TTC549 (cell line): ENCODE measurements at regions not wholly inside any gene's neighbourhood (a gene's known extent, or its start where the extent isn't known, plus 50 kb on each side); places are given as distances from the start of the nearest gene placed in this dataset.

Source experiments
- FAIRE-seq: peaks from 2 replicates; lab custom pipeline; 2012; peaks lifted over from hg19 to GRCh38; lab: Jason Lieb, UNC

- FAIRE-seq = no peak
Measured at GRCh38 chr4:125365731-125366130, 51.0 kb downstream of the FAT4 start.

- FAIRE-seq = no peak
Measured at GRCh38 chr4:125368146-125368545, 53.4 kb downstream of the FAT4 start.

GRCh38 chr4:125368671-125369081, 53.9 kb downstream of the FAT4 start:
- no peak for FAIRE-seq

GRCh38 chr4:125369098-125369497, 54.3 kb downstream of the FAT4 start:
- no peak for FAIRE-seq

GRCh38 chr4:125370478-125370877, 55.7 kb downstream of the FAT4 start:
- no peak for FAIRE-seq

DNA sequence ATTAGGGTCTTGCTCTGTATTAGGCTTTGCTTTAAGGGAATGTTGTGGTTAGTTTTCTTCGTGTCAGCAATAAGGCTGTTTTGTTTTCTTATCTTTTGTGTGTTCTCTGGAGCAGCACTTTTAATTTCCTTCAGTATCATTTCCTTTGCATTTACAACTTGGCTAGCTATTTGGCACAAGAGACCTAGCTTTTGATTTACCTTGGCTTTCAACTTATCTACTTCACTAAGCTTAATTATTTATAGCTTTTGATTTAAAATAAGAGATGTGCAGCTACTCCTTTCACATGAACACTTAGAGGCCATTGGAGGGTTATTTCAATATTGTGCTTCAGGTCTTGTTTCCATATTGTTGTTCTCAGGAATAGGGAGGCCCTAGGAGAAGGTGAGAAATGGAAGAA, 68.2 kb downstream of the FAT4 start:
- FAIRE-seq = no peak

DNA sequence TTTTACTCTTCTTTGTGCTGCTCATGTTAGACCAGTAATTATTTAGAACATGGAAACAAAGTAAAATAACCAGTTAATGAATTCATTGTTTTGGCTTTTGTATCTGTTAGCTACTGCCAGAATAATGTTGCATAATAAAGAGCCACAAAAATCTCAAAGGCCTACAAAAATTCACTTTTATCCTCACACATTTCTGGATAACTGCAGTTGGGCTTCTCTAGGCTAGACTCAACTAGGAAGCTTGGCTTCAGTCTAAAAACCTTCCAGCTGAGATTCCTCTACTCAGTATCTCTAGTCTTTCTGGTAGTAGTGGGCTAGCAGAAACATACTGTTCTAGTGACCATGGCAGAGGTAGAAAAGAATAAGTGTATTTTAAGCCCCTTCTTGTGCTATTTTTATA, 73.0 kb downstream of the FAT4 start:
- no peak for FAIRE-seq

DNA sequence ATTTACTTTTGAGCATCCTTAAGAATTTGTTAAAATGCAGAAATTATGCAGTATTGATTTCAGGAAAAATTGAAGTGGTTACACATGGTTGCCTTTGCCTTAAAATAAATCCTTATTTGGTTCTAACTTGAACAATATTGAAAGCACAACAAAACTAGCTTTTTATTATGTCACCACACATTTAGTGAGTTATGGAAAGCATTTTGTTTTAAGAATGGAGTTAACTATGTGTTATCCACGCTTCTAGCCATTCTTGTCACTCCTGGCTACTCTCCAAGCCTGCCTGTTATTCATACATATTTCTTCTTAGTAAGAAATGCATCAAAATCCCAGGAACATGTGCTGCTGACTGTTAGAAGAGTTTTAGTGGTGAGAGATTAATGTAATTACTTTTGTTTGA, 73.9 kb downstream of the FAT4 start:
- FAIRE-seq = no peak

- no peak for FAIRE-seq
Measured at GRCh38 chr4:125389713-125390112, 75.0 kb downstream of the FAT4 start.

DNA sequence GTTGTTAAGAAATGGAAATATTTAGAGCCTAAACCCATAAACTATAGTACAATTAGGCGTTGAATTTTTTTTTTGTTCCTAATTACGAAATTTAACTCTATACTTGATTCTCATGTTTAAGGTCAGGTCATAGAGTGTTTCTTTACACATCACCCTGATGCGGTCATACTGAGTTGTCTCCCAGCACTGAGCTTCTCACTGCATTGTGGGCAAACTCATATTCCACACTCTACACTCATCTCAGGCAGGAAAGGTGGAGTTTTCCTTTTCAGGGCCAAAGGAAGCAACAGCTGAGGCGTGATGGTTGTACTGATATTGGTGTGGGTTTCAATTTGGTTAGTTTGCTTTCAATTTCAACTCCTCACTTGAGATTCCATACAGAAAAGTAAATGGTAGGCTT, 75.4 kb downstream of the FAT4 start:
- no peak for FAIRE-seq

DNA sequence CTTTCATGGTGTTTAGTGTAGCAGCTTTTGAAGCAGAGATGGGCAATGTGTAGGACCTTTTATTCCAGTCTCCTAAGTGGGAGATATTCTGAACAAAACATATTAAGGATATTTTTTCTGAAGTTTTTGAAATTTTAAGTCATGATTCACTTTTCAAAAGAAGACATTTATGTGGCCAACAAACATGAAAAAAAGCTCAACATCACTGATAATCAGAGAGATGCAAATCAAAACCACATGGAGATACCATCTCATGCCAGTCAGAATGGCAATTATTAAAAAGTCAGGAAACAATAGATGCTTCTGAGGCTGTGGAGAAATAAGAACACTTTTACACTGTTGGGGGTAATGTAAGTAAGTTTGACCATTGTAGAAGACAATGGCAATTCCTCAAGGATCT, 76.0 kb downstream of the FAT4 start:
- FAIRE-seq = no peak

GRCh38 chr4:125392694-125393093, 77.9 kb downstream of the FAT4 start:
- FAIRE-seq = no peak

- no peak for FAIRE-seq
Measured at GRCh38 chr4:125393825-125394224, 79.1 kb downstream of the FAT4 start.

DNA sequence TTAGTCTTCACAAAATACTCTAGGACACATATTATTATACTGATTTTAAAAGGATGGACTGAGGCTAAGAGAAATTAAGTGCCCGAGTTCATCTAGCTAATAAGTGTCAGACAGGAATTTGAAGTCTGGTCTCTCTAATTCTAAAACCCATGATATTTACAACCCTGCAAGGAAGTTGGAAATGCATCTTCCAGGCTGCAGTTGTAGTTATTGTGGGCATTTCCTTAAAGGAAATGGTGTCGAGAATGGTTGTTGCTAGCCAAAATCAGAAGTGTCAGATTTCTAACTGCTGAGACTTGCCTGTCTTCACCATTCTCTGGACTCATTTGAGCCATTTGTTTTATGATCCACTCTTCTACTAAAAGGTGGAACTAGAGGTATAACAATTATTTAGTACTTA, 82.5 kb downstream of the FAT4 start:
- FAIRE-seq = no peak

- no peak for FAIRE-seq
Measured at GRCh38 chr4:125398263-125399002, 83.7 kb downstream of the FAT4 start.

DNA sequence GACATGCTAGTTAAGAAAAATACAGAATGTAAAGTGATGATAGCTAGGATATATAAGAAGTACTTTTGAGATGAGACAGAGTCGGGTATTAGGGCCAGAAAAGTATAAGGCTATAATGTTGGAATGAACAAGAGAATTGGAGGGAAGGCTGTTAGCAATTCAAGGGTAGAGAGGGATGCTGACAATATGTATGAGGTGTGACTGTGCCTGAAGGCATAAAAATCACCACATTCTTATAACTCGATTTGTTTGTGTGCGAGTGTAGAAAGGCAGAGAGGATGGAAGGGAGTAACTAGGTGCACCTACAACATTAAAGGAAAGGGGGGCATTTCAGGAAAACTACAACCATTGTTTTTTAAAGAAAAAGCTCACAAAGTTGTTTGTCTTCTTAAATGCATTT, 86.0 kb downstream of the FAT4 start:
- FAIRE-seq = no peak

- no peak for FAIRE-seq
Measured at GRCh38 chr4:125401784-125402183, 87.0 kb downstream of the FAT4 start.

DNA sequence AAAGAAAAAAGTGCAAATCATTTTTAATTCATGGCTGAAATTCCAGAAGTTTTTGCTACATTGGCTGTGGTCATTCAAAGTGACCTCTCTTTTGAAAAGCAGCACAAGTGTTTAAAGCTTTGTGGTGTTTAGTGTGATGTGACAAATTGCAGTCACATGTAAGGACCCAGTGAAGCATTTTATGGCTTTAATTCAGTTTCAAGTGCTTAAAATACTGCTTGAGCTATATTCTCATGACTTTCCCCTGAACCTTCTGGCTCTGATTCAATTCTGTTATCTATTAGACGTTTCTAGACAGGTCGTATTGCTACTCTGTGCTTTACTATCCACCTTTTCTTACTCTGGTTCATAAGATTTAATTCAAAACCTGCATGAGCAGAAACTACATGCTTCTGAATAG, 105.8 kb downstream of the FAT4 start:
- no peak for FAIRE-seq

DNA sequence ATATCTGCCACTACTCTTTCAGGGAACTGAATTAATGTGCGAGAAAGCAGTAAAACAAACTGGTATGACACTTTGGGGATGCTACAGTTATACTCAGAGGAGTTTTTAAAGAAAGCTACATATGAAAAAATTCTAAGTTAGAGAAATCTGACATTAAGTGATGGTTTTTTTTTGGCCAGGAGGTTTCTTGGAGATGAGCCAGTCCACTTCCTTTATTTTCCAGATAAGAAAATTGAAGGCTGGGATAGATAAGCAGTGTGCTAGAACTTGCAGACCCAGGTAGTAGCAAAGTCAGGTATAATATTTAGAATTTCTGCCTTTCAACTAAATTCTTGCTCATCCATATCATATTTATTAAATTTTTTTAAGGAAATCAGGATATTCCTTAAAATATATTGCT, 106.8 kb downstream of the FAT4 start:
- FAIRE-seq = no peak

- FAIRE-seq = no peak
Measured at GRCh38 chr4:125423124-125423523, 108.4 kb downstream of the FAT4 start.

DNA sequence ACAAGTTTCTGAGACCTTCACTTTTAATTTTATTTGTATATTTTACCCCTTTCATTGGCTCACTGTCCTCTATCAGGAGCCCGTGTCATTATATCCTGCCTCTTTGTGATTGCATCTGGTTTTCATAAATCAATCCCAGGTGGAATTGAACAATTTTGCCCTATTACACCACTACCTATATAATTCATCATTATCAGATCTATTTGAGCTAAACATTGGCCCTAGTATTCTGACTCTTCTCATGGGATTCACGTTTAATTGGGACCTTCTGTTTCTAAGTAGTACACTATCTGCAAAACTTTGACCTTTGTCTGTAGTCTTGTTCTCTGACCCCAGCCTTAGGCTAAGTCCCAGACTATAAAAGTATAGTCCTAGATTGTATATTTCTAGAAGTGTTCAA, 114.1 kb downstream of the FAT4 start:
- no peak for FAIRE-seq

DNA sequence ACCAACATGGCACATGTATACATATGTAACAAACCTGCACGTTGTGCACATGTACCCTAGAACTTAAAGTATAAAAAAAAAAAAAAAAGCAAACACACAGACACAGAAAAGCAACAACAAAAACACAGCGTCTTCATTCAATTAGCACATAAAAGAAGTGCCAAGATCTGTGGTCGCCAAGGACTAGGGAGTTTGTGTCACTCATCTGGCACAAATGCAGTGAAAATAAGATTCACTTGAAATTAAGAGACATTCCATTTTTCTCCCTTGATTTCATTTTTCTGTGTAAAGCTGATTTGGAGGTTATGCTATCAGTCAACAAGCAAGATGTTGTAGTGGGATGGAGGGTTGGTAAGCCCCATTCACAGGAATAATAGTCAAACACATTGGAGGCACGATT, 115.3 kb downstream of the FAT4 start:
- FAIRE-seq = no peak

- no peak for FAIRE-seq
Measured at GRCh38 chr4:125432078-125432477, 117.3 kb downstream of the FAT4 start.

DNA sequence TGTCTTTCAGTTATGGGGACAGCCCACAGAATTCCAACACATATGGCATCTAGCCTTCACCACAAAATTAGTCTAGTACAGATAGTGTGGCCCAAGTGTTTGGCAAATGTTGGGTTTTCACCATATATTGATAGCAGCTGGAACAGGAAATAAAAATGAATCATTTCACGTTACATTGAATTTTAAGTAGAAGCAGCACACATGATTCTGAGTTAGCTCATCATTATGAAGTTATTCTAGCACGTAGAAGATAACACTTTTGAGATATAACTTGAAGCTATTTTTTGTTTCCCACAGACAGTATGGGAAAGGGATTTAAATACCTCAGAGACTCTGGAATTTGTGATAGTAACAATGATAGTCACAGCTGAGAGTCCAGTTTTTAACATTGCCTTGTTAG, 118.7 kb downstream of the FAT4 start:
- FAIRE-seq = no peak

GRCh38 chr4:125434136-125434535, 119.4 kb downstream of the FAT4 start:
- FAIRE-seq = no peak
